ENCODE measurements at regions not wholly inside any gene's neighbourhood (a gene's known extent, or its start where the extent isn't known, plus 50 kb on each side); places are given as distances from the start of the nearest gene placed in this dataset.

GRCh38 chr10:23529625-23530024 lies 90.8 kb downstream of the OTUD1 start:
- in situ Hi-C loops (cut with HindIII; ENCODE audit: low sequenced_read_pairs): no loop called here
- H3K4me3 ChIP-seq (ENCODE audit: low read depth, low read length): no peak overlapping the region
- TF ChIP-seq, protein P1, sequence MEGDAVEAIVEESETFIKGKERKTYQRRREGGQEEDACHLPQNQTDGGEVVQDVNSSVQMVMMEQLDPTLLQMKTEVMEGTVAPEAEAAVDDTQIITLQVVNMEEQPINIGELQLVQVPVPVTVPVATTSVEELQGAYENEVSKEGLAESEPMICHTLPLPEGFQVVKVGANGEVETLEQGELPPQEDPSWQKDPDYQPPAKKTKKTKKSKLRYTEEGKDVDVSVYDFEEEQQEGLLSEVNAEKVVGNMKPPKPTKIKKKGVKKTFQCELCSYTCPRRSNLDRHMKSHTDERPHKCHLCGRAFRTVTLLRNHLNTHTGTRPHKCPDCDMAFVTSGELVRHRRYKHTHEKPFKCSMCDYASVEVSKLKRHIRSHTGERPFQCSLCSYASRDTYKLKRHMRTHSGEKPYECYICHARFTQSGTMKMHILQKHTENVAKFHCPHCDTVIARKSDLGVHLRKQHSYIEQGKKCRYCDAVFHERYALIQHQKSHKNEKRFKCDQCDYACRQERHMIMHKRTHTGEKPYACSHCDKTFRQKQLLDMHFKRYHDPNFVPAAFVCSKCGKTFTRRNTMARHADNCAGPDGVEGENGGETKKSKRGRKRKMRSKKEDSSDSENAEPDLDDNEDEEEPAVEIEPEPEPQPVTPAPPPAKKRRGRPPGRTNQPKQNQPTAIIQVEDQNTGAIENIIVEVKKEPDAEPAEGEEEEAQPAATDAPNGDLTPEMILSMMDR (IDR thresholded peaks at IDR 0.05; ENCODE audit: low read depth, low read length, missing control alignments): no peak
- no peak for DNase-seq (ENCODE audit: low read depth)

DNA sequence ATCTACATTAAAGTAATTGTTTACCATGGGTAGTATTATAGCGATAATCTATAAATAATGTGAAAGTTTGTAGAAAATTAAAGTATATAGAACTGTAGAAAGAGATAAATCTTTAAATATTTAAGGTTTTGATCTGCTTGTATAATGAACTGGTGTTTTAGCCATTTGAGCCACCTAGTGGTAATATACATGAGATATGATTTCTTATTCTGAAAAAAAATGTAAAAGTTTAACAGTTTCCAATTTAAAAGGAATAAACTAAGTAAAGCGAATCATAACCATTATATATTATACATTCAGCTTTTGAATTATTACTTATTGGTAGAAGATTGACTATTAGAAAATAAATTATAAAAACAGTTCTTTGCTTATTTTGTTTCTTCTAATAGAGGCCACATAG lies 91.2 kb downstream of the OTUD1 start:
- peak; percentile 1 for DNase-seq (ENCODE audit: low read depth)
- H3K4me3 ChIP-seq (ENCODE audit: low read depth, low read length): no peak overlapping the region
- in situ Hi-C loops (cut with HindIII; ENCODE audit: low sequenced_read_pairs): no loop called here
- TF ChIP-seq, protein P1 (IDR thresholded peaks at IDR 0.05; ENCODE audit: low read depth, low read length, missing control alignments): peak; percentile 3

DNA sequence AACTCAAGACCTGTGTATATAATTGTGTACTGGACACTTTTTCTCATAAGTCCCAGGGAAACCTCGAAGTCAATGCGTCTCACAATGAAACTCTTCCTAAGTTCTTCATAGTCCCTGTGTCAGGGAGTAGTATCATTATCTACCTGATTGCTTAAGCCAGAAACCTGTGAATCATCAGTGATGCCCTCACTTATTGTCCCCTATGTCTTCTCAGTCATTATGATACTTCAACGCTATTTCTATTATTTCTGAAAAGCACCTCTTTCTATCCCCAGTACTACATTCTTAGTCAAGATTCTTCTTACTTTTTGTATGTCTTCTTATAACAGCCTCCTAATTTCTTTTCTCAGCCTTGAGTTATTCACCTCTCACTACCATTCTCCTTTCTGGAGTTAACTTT lies 94.3 kb downstream of the OTUD1 start:
- in situ Hi-C loops (cut with HindIII; ENCODE audit: low sequenced_read_pairs): no loop called here
- TF ChIP-seq, protein P1 (IDR thresholded peaks at IDR 0.05; ENCODE audit: low read depth, low read length, missing control alignments): no peak
- no peak for DNase-seq (ENCODE audit: low read depth)
- no peak overlapping the region for H3K4me3 ChIP-seq (ENCODE audit: low read depth, low read length)

DNA sequence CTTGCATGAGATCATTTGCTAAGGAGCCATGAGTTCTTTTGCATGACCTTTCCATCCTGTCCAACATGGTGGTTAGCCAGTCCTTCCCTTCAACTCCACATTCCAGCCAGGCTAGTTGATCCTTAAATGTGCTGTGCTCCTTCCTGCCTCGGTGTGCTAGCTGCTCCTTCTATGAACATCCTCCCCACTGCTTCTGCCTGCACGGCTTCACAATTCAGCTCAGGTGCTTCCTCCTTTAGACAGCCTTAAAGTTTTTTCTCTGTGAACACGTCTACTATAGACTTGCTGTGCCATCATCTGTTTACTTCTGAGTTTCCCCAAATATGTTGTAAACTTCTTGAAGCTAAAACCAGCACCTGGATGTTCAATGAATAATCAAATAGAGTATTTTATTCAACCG lies 95.5 kb downstream of the OTUD1 start:
- TF ChIP-seq, protein P1 (IDR thresholded peaks at IDR 0.05; ENCODE audit: low read depth, low read length, missing control alignments): no peak
- DNase-seq (ENCODE audit: low read depth): no peak
- in situ Hi-C loops (cut with HindIII; ENCODE audit: low sequenced_read_pairs): no loop called here
- H3K4me3 ChIP-seq (ENCODE audit: low read depth, low read length): no peak overlapping the region

- no peak overlapping the region for H3K4me3 ChIP-seq (ENCODE audit: low read depth, low read length)
- DNase-seq (ENCODE audit: low read depth): no peak
- TF ChIP-seq, protein P1 (IDR thresholded peaks at IDR 0.05; ENCODE audit: low read depth, low read length, missing control alignments): no peak
- in situ Hi-C loops (cut with HindIII; ENCODE audit: low sequenced_read_pairs): no loop called here
Observed at GRCh38 chr10:23534761-23535160, 95.9 kb downstream of the OTUD1 start.

GRCh38 chr10:23535381-23535780 lies 96.5 kb downstream of the OTUD1 start:
- in situ Hi-C loops (cut with HindIII; ENCODE audit: low sequenced_read_pairs): no loop called here

More at GRCh38 chr10:23535381-23535780, 96.5 kb downstream of the OTUD1 start:
- no peak overlapping the region for H3K4me3 ChIP-seq (ENCODE audit: low read depth, low read length)
- no peak for DNase-seq (ENCODE audit: low read depth)
- TF ChIP-seq, protein P1 (IDR thresholded peaks at IDR 0.05; ENCODE audit: low read depth, low read length, missing control alignments): no peak
